HG02610 (cell line): ENCODE measurements at regions not wholly inside any gene's neighbourhood (a gene's known extent, or its start where the extent isn't known, plus 50 kb on each side); places are given as distances from the start of the nearest gene placed in this dataset.
"Not testable (repeated sequence)": the region's sequence is repeated elsewhere in the genome, so short reads cannot be mapped to it uniquely, and the experiment has no call there.

ENCODE experiments used
- ATAC-seq: cut with Tn5 transposase; IDR thresholded peaks from one replicate; pipeline ENCODE4 v1.9.1; 2021; ENCODE audit warnings: mild to moderate bottlenecking, moderate library complexity; ENCODE audit not compliant: unreplicated experiment

DNA sequence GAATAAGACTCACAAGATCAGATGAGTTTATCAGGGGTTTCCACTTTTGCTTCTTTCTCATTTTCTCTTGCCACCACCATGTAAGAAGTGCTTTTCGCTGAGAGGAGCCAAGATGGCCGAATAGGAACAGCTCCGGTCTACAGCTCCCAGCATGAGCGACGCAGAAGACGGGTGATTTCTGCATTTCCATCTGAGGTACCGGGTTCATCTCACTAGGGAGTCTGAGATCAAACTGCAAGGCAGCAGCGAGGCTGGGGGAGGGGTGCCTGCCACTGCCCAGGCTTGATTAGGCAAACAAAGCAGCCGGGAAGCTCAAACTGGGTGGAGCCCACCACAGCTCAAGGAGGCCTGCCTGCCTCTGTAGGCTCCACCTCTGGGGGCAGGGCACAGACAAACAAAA is 285.1 kb downstream of the MATN1 start:
- ATAC-seq, result not testable (repeated sequence)

DNA sequence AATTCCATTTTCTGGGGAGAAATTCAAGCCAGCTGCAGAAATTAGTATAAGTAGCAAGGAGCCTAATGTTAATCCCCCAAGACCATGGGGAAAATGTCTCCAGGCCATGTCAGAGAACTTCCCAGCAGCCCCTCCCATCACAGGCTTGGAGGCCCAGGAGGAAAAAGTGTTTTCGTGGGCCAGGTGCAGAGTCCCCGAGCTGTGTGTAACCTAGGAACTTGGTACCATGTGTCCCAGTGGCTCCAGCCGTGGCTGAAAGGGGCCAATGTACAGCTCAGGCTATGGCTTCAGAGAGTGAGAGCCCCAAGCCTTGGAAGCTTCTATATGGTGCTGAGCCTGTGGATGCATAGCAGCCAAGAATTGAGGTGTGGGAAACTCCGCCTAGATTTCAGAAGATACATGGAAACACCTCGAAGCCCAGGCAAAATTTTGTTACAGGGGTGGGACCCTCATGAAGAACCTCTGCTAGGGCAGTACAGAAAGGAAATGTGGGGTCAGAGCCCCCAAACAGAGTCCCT is 286.3 kb downstream of the MATN1 start:
- no peak for ATAC-seq

DNA sequence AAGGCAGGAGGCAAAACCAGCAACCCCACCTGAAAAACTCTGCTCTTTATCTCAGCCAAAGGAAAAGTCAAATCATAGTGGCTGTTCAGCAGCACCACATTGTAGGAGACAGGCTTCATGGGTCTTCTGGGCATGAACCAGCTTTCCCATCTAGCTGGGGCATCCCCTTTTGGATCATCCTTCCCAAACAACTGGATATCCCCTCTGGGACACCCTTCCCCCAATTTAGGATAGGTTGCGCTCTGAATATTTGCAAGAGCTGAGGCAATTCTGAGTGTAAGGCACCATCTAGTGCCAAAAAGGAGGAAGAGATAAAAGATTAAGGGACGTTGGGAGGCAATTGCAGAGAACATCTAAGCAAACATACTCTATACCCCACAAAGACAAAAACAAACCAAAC is 295.8 kb downstream of the MATN1 start:
- ATAC-seq, result no peak

DNA sequence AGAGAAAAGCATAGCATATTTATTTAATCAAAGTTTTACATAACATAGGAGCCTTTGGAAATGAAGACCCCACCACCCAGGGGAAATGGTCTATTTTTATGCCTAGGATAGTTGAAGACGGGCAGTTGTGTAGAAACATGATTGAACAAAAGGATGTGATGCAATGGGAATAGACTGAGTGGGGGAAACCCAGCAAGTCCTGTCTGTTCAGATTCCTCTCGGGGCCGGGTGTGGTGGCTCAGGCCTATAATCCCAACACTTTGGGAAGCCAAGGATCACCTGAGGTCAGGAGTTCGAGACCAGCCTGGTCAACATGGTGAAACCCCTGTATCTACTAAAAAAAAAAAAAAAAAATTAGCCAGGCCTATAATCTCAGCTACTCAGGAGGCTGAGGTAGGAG is 298.3 kb downstream of the MATN1 start:
- no peak for ATAC-seq

- no peak for ATAC-seq
These were observed 299.8 kb downstream of the MATN1 start for GRCh38 chr1:30423570-30423969.

- no peak for ATAC-seq
These were observed 301.1 kb downstream of the MATN1 start for GRCh38 chr1:30422251-30422650.

DNA sequence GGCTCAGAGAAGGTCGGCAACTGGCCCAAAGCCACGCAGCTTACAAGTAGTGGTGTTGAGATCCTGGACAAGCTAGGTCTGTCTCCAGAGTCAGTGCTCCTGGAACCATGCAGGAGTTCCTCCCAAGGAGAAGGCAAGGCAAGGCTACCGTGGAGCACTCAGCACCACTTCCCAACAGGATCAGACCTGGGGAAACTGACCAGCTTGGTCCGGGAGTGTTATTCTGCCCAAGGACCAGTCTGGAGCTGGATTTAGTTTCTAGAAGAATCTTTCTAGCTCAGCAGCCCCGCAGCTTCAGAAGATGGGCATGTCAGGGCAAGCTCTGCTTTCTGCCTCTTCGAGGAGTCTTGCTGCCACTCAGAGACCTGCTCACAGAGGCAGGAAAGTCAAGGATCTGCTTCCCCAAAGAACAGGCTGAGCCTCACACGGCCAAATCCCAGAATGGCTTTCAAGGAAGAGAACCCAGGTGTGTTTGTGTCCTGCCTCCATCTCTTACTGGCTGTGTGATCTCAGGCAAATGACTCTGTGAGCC is 302.8 kb downstream of the MATN1 start:
- ATAC-seq, result no peak

DNA sequence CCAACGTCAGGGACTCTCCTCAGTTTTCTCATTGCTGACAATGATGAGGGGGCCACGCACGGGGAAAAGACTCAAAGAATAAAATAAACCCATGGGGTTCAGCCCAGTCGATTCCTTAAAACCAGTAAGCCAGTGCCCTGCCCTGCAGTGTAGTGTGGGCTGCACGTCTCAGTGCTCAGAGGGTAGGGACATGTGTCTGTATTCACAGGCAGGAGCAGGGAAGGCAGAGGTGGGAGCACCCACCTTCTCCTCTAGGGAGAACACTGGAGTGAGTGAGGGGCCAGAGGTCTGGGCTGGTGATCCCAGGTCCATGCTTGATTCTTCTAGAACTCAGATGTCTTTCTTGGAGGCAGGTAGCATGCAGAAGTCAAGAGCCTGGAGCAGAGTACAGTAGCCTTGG is 303.6 kb downstream of the MATN1 start:
- no peak for ATAC-seq

GRCh38 chr1:30418939-30419720 is 304.3 kb downstream of the MATN1 start:
- ATAC-seq, result no peak

DNA sequence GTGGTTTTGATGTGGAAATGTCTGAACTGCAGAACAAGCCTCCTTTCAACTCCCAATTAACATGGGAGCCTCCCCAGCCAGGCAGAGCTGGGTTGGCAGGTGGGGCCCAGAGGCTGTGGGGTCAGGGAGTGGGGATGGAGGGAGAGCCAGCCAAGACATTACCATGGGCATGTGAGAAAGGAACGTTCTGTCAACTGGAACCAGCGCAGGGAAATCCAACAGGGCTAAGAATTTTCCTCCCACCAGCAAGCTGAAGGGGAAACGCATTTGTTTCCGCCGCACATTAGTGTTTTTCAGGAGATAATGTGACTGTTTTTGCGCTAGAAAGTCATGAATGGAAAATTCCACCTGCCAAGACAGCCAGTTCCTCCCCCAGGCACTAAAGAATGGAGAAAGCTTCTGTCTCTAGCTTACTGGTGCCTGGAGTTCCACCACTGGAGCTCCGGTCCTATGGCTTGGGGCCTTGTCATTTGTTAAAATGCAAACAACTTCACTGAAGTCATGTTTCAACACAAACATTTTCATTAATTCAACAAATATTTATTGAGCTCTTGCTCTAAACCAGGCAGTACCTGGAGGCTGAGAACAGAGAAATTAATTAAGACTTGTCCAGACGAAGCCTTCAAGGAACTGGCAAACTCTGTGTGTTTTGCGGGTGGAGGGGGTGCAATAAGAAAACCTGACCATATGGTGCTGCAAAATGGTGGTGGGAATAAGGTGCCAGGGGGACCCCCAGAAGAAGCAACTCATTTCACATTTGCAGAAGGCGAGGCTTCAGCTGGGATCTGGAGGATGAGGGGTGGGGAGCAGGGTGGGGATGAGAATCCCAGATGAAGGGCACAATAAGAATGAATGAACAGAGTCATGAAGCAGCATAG is 305.1 kb downstream of the MATN1 start:
- ATAC-seq, result no peak

- ATAC-seq, result no peak
These were observed 305.7 kb downstream of the MATN1 start for GRCh38 chr1:30417701-30418046.

- no peak for ATAC-seq
These were observed 306.2 kb downstream of the MATN1 start for GRCh38 chr1:30417001-30417700.

DNA sequence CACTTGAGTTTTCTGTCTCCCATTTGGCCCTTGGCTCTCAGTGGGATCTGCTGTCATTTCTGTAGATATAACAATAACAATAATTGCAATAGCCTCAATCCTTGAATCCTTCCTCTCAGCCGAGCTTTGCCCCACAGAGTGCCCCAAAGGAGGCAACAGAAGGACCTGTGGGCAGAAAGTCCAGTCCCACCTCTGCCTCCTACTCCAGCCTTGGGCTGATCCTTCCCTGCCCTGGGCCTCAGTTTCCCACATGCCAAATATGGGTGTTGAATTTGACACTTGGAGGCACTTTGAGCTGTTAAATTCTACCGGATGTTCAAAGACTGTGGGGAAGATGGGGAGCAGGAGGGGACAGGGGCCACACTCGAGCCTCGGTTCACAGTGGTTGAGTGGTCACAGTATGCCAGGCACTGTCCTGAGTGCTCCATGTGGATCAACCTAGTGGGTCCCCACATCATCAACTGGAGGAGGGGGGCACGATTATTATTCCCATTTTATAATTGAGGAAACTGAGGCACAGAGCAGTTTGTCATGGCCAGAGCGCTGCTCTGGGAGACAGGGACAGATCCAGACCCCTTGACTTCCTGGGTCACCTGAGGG is 307.1 kb downstream of the MATN1 start:
- no peak for ATAC-seq

GRCh38 chr1:30415171-30415940 is 308.0 kb downstream of the MATN1 start:
- no peak for ATAC-seq

DNA sequence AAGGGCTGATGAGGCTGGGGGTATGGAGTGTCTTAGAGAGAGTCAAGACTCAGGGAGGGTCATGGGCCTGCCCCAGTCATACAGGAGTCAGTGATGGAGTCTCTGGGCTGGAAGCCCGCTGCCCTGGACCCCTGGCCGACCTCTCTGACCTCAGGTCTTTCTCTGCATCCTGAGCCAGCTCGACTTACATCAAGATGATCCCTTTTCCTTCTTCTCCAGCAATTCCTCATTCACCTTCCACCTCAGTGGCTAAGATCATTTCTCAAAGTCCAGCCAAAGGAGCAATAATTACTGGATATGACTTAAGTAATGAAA is 308.6 kb downstream of the MATN1 start:
- ATAC-seq, result no peak

GRCh38 chr1:30414086-30414850 is 309.1 kb downstream of the MATN1 start:
- ATAC-seq, result no peak

GRCh38 chr1:30413606-30414005 is 309.8 kb downstream of the MATN1 start:
- ATAC-seq, result no peak

GRCh38 chr1:30413111-30413440 is 310.3 kb downstream of the MATN1 start:
- no peak for ATAC-seq

DNA sequence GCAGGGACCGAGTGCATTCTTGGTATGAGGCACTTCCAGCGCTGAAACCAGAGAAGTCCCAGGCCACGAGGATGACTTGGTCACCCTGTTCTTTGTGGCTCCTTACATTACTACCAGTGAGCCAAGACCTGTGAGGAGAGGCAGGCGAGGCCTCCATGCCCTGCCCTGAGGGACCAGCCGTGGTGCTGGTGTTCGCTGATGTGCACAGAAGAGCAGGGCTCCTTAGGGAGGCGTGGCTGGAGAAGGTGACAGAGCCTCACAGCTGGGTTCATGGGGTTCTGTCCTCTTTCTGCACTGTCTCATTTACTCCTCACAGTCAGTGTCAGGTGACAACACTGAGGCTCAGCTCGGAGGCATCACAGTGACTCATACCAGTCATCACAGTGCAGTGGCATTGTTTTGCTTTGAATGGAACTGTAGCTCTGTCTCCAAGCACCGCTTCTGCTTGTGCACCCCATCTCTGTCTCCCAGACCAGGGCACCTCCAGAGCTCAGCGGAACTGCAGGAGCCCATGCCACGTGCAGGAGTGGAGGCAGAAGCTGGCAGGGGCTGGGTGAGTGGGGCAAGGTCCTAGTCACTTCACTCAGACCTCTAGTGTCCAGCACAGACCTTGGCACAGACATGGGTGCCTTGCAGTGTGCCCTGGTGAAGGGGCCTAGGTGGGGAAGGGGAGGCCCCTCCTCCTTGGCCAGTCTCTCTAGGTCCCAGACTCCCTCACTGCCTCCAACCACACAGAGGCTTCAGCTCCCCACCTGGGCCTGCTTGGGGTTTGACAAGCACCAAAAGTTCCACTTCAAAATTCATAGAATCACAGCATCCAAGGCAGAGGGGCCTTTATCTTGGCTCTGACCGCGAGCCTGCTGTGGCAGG is 310.9 kb downstream of the MATN1 start:
- peak; percentile 52 for ATAC-seq
